NOMO-1 treated with DMSO at 0.1 percent for 48 hours (cell line): ENCODE measurements at regions not wholly inside any gene's neighbourhood (a gene's known extent, or its start where the extent isn't known, plus 50 kb on each side); places are given as distances from the start of the nearest gene placed in this dataset.

Experiments
- DNase-seq: peaks from one replicate; lab custom pipeline; 2025; ENCODE audit not compliant: unreplicated experiment; lab: John Stamatoyannopoulos, UW

GRCh38 chr6:84422380-84422968, 195.0 kb upstream of the CEP162 start:
- DNase-seq: peak; percentile 7

GRCh38 chr6:84421031-84421430, 193.6 kb upstream of the CEP162 start:
- DNase-seq: no peak

GRCh38 chr6:84417260-84417659, 189.8 kb upstream of the CEP162 start:
- no peak for DNase-seq

GRCh38 chr6:84416043-84416657, 188.7 kb upstream of the CEP162 start:
- DNase-seq: no peak

- DNase-seq: no peak
Measured at GRCh38 chr6:84415517-84415916, 188.1 kb upstream of the CEP162 start.

GRCh38 chr6:84415068-84415467, 187.6 kb upstream of the CEP162 start:
- no peak for DNase-seq

GRCh38 chr6:84414531-84414930, 187.1 kb upstream of the CEP162 start:
- DNase-seq: no peak

- DNase-seq: no peak
Measured at GRCh38 chr6:84411060-84411629, 183.7 kb upstream of the CEP162 start.

GRCh38 chr6:84409911-84410310, 182.5 kb upstream of the CEP162 start:
- DNase-seq: no peak

- no peak for DNase-seq
Measured at GRCh38 chr6:84408028-84408427, 180.6 kb upstream of the CEP162 start.

GRCh38 chr6:84403545-84403944, 176.1 kb upstream of the CEP162 start:
- DNase-seq: no peak

GRCh38 chr6:84399003-84399402, 171.6 kb upstream of the CEP162 start:
- no peak for DNase-seq

- DNase-seq: no peak
Measured at GRCh38 chr6:84392261-84392660, 164.8 kb upstream of the CEP162 start.

- no peak for DNase-seq
Measured at GRCh38 chr6:84390851-84391250, 163.4 kb upstream of the CEP162 start.

GRCh38 chr6:84390334-84390733, 162.9 kb upstream of the CEP162 start:
- no peak for DNase-seq

GRCh38 chr6:84379142-84379541, 151.7 kb upstream of the CEP162 start:
- peak; percentile 38 for DNase-seq

GRCh38 chr6:84372290-84372689, 144.8 kb upstream of the CEP162 start:
- DNase-seq: no peak

- DNase-seq: peak; percentile 44
Measured at GRCh38 chr6:84371681-84372080, 144.2 kb upstream of the CEP162 start.

- no peak for DNase-seq
Measured at GRCh38 chr6:84362193-84362821, 134.9 kb upstream of the CEP162 start.

GRCh38 chr6:84361372-84362192, 134.1 kb upstream of the CEP162 start:
- no peak for DNase-seq

- no peak for DNase-seq
Measured at GRCh38 chr6:84360039-84360438, 132.6 kb upstream of the CEP162 start.
